ENCODE measurements at regions not wholly inside any gene's neighbourhood (a gene's known extent, or its start where the extent isn't known, plus 50 kb on each side); places are given as distances from the start of the nearest gene placed in this dataset.

DNA sequence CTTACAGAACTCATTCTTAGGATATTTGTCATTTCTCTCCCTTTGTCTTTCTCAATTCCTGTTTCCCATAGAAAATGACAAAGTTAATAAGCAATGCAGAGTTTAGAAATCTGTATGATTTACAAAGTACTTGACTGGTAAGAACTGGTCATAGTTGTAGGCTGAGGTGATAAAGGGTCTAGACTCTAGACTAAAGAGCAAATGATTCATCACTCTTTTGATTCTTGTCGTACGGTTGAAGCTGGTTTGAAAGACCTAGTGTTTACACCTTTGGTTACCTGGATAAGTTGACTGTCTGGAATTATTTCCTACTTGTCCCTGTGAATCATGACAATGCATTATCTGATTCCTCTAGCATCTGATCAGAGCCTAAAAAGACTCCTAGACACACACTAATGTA lies 58.9 kb upstream of the TP63 start:
- Mint-ChIP-seq H3K9me3 (no peaks in the 10 kb centered on the region), H3K4me3 (no peak overlapping the region), H3K36me3 (no peaks in the 10 kb centered on the region), H3K4me1 (peaks cover 6 to 13% (median 11%) of the 10 kb centered on the region in 4 donors), H3K27me3 (no peaks in the 10 kb centered on the region), H3K27ac (no peak overlapping the region)
- no peak overlapping the region for H3K4me3 ChIP-seq (ENCODE audit: low read depth, low read length)
- H3K27me3 ChIP-seq (ENCODE audit: control insufficient read depth, insufficient read depth, low read length), result no peaks in the 10 kb centered on the region
- ATAC-seq (ENCODE audit: low read depth in 2 of 2) (no peak), DNase-seq (no peak)
- no peaks in the 10 kb centered on the region for H3K9me3 ChIP-seq (ENCODE audit: control insufficient read depth in 2 of 2, low read length in 2 of 2)
- no peaks in the 10 kb centered on the region for H3K36me3 ChIP-seq (ENCODE audit: control insufficient read depth, insufficient read depth, low read length)
- no peaks in the 10 kb centered on the region for H3K4me1 ChIP-seq (ENCODE audit: control insufficient read depth, insufficient read depth, low read length, poor library complexity, severe bottlenecking)
- no peak overlapping the region for H3K27ac ChIP-seq (ENCODE audit: insufficient read depth, low read length, poor library complexity, severe bottlenecking)

GRCh38 chr3:189573004-189573403 lies 58.2 kb upstream of the TP63 start:
- Histone ChIP-seq H3K27ac (ENCODE audit: insufficient read depth, low read length, poor library complexity, severe bottlenecking) (no peak overlapping the region), H3K4me1 (ENCODE audit: control insufficient read depth, insufficient read depth, low read length, poor library complexity, severe bottlenecking) (no peaks in the 10 kb centered on the region), H3K27me3 (ENCODE audit: control insufficient read depth, insufficient read depth, low read length) (no peaks in the 10 kb centered on the region), H3K9me3 (ENCODE audit: control insufficient read depth in 2 of 2, low read length in 2 of 2) (no peaks in the 10 kb centered on the region), H3K4me3 (ENCODE audit: low read depth, low read length) (no peak overlapping the region), H3K36me3 (ENCODE audit: control insufficient read depth, insufficient read depth, low read length) (no peaks in the 10 kb centered on the region)
- ATAC-seq (ENCODE audit: low read depth in 2 of 2) (no peak), DNase-seq (no peak)
- no peaks in the 10 kb centered on the region for H3K36me3 Mint-ChIP-seq
- peaks cover 6 to 13% (median 11%) of the 10 kb centered on the region in 4 donors for H3K4me1 Mint-ChIP-seq
- no peaks in the 10 kb centered on the region for H3K9me3 Mint-ChIP-seq
- H3K27ac Mint-ChIP-seq, result peak overlapping the region in 1 of 3 donors; percentile 1
- no peaks in the 10 kb centered on the region for H3K27me3 Mint-ChIP-seq
- H3K4me3 Mint-ChIP-seq, result no peak overlapping the region

- Mint-ChIP-seq H3K4me3 (no peak overlapping the region), H3K27ac (no peak overlapping the region), H3K27me3 (no peaks in the 10 kb centered on the region), H3K4me1 (peaks cover 0 to 8% (median 5%) of the 10 kb centered on the region in 4 donors), H3K9me3 (no peaks in the 10 kb centered on the region), H3K36me3 (no peaks in the 10 kb centered on the region)
- no peak for ATAC-seq (ENCODE audit: low read depth in 2 of 2)
- no peaks in the 10 kb centered on the region for H3K27me3 ChIP-seq (ENCODE audit: control insufficient read depth, insufficient read depth, low read length)
- no peak for DNase-seq
- H3K4me3 ChIP-seq (ENCODE audit: low read depth, low read length), result no peak overlapping the region
- H3K4me1 ChIP-seq (ENCODE audit: control insufficient read depth, insufficient read depth, low read length, poor library complexity, severe bottlenecking), result no peaks in the 10 kb centered on the region
- H3K36me3 ChIP-seq (ENCODE audit: control insufficient read depth, insufficient read depth, low read length), result no peaks in the 10 kb centered on the region
- H3K9me3 ChIP-seq (ENCODE audit: control insufficient read depth in 2 of 2, low read length in 2 of 2), result no peaks in the 10 kb centered on the region
- no peak overlapping the region for H3K27ac ChIP-seq (ENCODE audit: insufficient read depth, low read length, poor library complexity, severe bottlenecking)
Measured at GRCh38 chr3:189576486-189576885, 54.7 kb upstream of the TP63 start.

GRCh38 chr3:189577050-189577951 lies 53.9 kb upstream of the TP63 start:
- H3K27ac ChIP-seq (ENCODE audit: insufficient read depth, low read length, poor library complexity, severe bottlenecking), result no peak overlapping the region
- ATAC-seq (ENCODE audit: low read depth in 2 of 2) (no peak), DNase-seq (no peak)
- no peaks in the 10 kb centered on the region for H3K4me1 ChIP-seq (ENCODE audit: control insufficient read depth, insufficient read depth, low read length, poor library complexity, severe bottlenecking)
- no peaks in the 10 kb centered on the region for H3K27me3 ChIP-seq (ENCODE audit: control insufficient read depth, insufficient read depth, low read length)
- Mint-ChIP-seq H3K27ac (no peak overlapping the region), H3K27me3 (no peaks in the 10 kb centered on the region), H3K9me3 (no peaks in the 10 kb centered on the region), H3K4me1 (peaks cover 0 to 6% (median 5%) of the 10 kb centered on the region in 4 donors), H3K36me3 (no peaks in the 10 kb centered on the region), H3K4me3 (no peak overlapping the region)
- H3K9me3 ChIP-seq (ENCODE audit: control insufficient read depth in 2 of 2, low read length in 2 of 2), result no peaks in the 10 kb centered on the region
- H3K4me3 ChIP-seq (ENCODE audit: low read depth, low read length), result no peak overlapping the region
- no peaks in the 10 kb centered on the region for H3K36me3 ChIP-seq (ENCODE audit: control insufficient read depth, insufficient read depth, low read length)

GRCh38 chr3:189580190-189580589 lies 51.0 kb upstream of the TP63 start:
- H3K4me1 Mint-ChIP-seq, result no peaks in the 10 kb centered on the region
- Histone ChIP-seq H3K27me3 (ENCODE audit: control insufficient read depth, insufficient read depth, low read length) (no peaks in the 10 kb centered on the region), H3K4me1 (ENCODE audit: control insufficient read depth, insufficient read depth, low read length, poor library complexity, severe bottlenecking) (no peaks in the 10 kb centered on the region), H3K9me3 (ENCODE audit: control insufficient read depth in 2 of 2, low read length in 2 of 2) (no peaks in the 10 kb centered on the region), H3K36me3 (ENCODE audit: control insufficient read depth, insufficient read depth, low read length) (no peaks in the 10 kb centered on the region), H3K4me3 (ENCODE audit: low read depth, low read length) (no peak overlapping the region), H3K27ac (ENCODE audit: insufficient read depth, low read length, poor library complexity, severe bottlenecking) (no peak overlapping the region)
- ATAC-seq (ENCODE audit: low read depth in 2 of 2) (no peak), DNase-seq (no peak)
- H3K27me3 Mint-ChIP-seq, result no peaks in the 10 kb centered on the region
- H3K4me3 Mint-ChIP-seq, result no peak overlapping the region
- no peaks in the 10 kb centered on the region for H3K9me3 Mint-ChIP-seq
- no peak overlapping the region for H3K27ac Mint-ChIP-seq
- no peaks in the 10 kb centered on the region for H3K36me3 Mint-ChIP-seq

All from CD4-positive, CD25-positive, alpha-beta regulatory T cell (primary cell).